SK-N-SH (cell line): ENCODE measurements at regions not wholly inside any gene's neighbourhood (a gene's known extent, or its start where the extent isn't known, plus 50 kb on each side); places are given as distances from the start of the nearest gene placed in this dataset.

Experiments used
- CTCF ChIA-PET: fragments of 300-600, 350-600 bp; formaldehyde crosslinking; extraction: SDS; loops from one replicate; lab custom pipeline; 2021; lab: Yijun Ruan, JAX
- POLR2A ChIA-PET: fragments of 350-600 bp; sonication (Branson Sonifier 250); formaldehyde crosslinking; extraction: SDS; loops from one replicate; lab custom pipeline; 2020; ENCODE audit warnings: antibody characterized with exemption, inconsistent platforms; lab: Yijun Ruan, JAX
- DNase-seq: peaks from one replicate; pipeline ENCODE4 v3.0.0; 2012
- H2AFZ ChIP-seq: fragments of 200-600 bp; sonication (generic); 2 replicates; pipeline ENCODE4 v1.8.1; 2016; ENCODE audit warnings: antibody characterized with exemption, mild to moderate bottlenecking, low read depth
- H3F3A ChIP-seq: fragments of 200-600 bp; sonication (generic); replicated peaks from 2 replicates; pipeline ENCODE3; 2016; ENCODE audit warnings: antibody characterized with exemption, mild to moderate bottlenecking; ENCODE audit not compliant: insufficient read depth
- H3K27ac ChIP-seq, 2 experiments: fragments of 200-500 bp in 1 of 2; fragments of 200-600 bp in 1 of 2; sonication (Bioruptor generic) in 1 of 2; sonication (generic), shearing (Covaris generic) in 1 of 2; 2 replicates each; pipeline versions ENCODE4 v1.5.1 to v1.6.1; 2014 to 2016; ENCODE audit warnings: low read depth in 2 of 2, inconsistent platforms in 1 of 2, low read length in 1 of 2, mild to moderate bottlenecking in 1 of 2, mixed read lengths in 1 of 2
- H3K27me3 ChIP-seq: fragments of 200-600 bp; sonication (generic), shearing (Covaris generic); 2 replicates; pipeline ENCODE4 v1.6.1; 2016; ENCODE audit warnings: mixed run types; ENCODE audit not compliant: insufficient read depth
- H3K36me3 ChIP-seq, 2 experiments: fragments of 200-500 bp in 1 of 2; fragments of 200-600 bp in 1 of 2; sonication (Bioruptor generic) in 1 of 2; sonication (generic) in 1 of 2; replicated peaks in 1 of 2; 2 replicates each; pipeline versions ENCODE3 to v1.5.1; 2014 to 2016; ENCODE audit warnings: low read length in 1 of 2, mild to moderate bottlenecking in 1 of 2; ENCODE audit not compliant: insufficient read depth in 2 of 2, control insufficient read depth in 1 of 2
- H3K4me1 ChIP-seq, 2 experiments: fragments of 200-500 bp in 1 of 2; fragments of 200-600 bp in 1 of 2; sonication (Bioruptor generic) in 1 of 2; sonication (generic), shearing (Covaris generic) in 1 of 2; 2 replicates each; pipeline versions ENCODE4 v1.5.1 to v1.6.1; 2014 to 2016; ENCODE audit warnings: low read depth in 1 of 2, low read length in 1 of 2, mixed run types in 1 of 2; ENCODE audit not compliant: insufficient read depth in 2 of 2, control insufficient read depth in 1 of 2
- H3K4me2 ChIP-seq: fragments of 200-600 bp; sonication (generic), shearing (Covaris generic); 2 replicates; pipeline ENCODE4 v1.6.1; 2017; ENCODE audit warnings: mixed run types
- H3K4me3 ChIP-seq, 2 experiments: fragments of 200-500 bp in 1 of 2; fragments of 200-600 bp in 1 of 2; sonication (Bioruptor generic) in 1 of 2; sonication (generic), shearing (Covaris generic) in 1 of 2; 2 replicates each; pipeline versions ENCODE4 v1.5.1 to v1.8.1; 2014 to 2016; ENCODE audit warnings: low read depth in 2 of 2, inconsistent platforms in 1 of 2, low read length in 1 of 2, mild to moderate bottlenecking in 1 of 2, mixed read lengths in 1 of 2, moderate library complexity in 1 of 2
- H3K79me2 ChIP-seq: fragments of 200-600 bp; sonication (generic); 2 replicates; pipeline ENCODE4 v1.8.1; 2017; ENCODE audit warnings: mild to moderate bottlenecking; ENCODE audit not compliant: insufficient read depth
- H3K9ac ChIP-seq: fragments of 200-600 bp; sonication (generic); 2 replicates; pipeline ENCODE4 v1.6.1; 2017; ENCODE audit warnings: mixed run types
- H3K9me2 ChIP-seq: fragments of 200-600 bp; sonication (generic); 2 replicates; pipeline ENCODE4 v1.6.1; 2017; ENCODE audit warnings: mixed run types
- H3K9me3 ChIP-seq: fragments of 200-600 bp; sonication (generic); 2 replicates; pipeline ENCODE4 v1.6.1; 2017; ENCODE audit warnings: mixed run types, mild to moderate bottlenecking, moderate library complexity
- H4K20me1 ChIP-seq: fragments of 200-600 bp; sonication (generic); 2 replicates; pipeline ENCODE4 v1.6.1; 2017; ENCODE audit warnings: mild to moderate bottlenecking, mixed run types; ENCODE audit not compliant: insufficient read depth
- ELF1 ChIP-seq: IDR thresholded peaks from 2 replicates; pipeline ENCODE4 v1.4.0; 2012
- EP300 ChIP-seq, 2 experiments: IDR thresholded peaks; 2 replicates each; pipeline versions ENCODE4 v1.4.0 to v1.6.1; 2012; ENCODE audit warnings: borderline replicate concordance in 1 of 2, low read depth in 1 of 2, low read length in 1 of 2
- FOXJ3 ChIP-seq: sonication (generic); formaldehyde crosslinking; IDR thresholded peaks from 2 replicates; pipeline ENCODE4 v1.5.1; 2020; ENCODE audit warnings: mild to moderate bottlenecking, missing genetic modification reagents
- FOXM1 ChIP-seq: IDR thresholded peaks from 2 replicates; pipeline ENCODE4 v1.4.0; 2012; ENCODE audit warnings: low read depth, mild to moderate bottlenecking
- GABPA ChIP-seq: IDR thresholded peaks from 2 replicates; pipeline ENCODE4 v1.4.0; 2012; ENCODE audit warnings: low read depth, mild to moderate bottlenecking
- GATA2 ChIP-seq: sonication (generic); formaldehyde crosslinking; IDR thresholded peaks from 2 replicates; pipeline ENCODE4 v1.5.0; 2020; ENCODE audit warnings: mild to moderate bottlenecking, missing genetic modification reagents
- JUND ChIP-seq: IDR thresholded peaks from 2 replicates; pipeline ENCODE4 v1.4.0; 2012
- MAX ChIP-seq: IDR thresholded peaks from 2 replicates; pipeline ENCODE4 v1.4.0; 2012; ENCODE audit warnings: low read depth
- MXI1 ChIP-seq: IDR thresholded peaks from 2 replicates; pipeline ENCODE4 v1.6.1; 2012; ENCODE audit warnings: mild to moderate bottlenecking, low read depth, low read length, improper control_type of control experiment
- NRF1 ChIP-seq: IDR thresholded peaks from 2 replicates; pipeline ENCODE4 v1.6.1; 2012; ENCODE audit warnings: low read depth, mild to moderate bottlenecking, low read length
- POLR2AphosphoS5 ChIP-seq: IDR thresholded peaks from 2 replicates; pipeline ENCODE4 v1.6.1; 2012; ENCODE audit warnings: low read depth, low read length
- REST ChIP-seq: IDR thresholded peaks from 2 replicates; pipeline ENCODE4 v1.6.1; 2012; ENCODE audit warnings: mild to moderate bottlenecking, low read depth, low read length, moderate library complexity
- RFX5 ChIP-seq: IDR thresholded peaks from 2 replicates; pipeline ENCODE4 v1.6.1; 2012; ENCODE audit warnings: mild to moderate bottlenecking, improper control_type of control experiment, low read length
- RXRA ChIP-seq: IDR thresholded peaks from 2 replicates; pipeline ENCODE4 v1.4.0; 2012; ENCODE audit warnings: low read depth, mild to moderate bottlenecking, borderline replicate concordance
- USF1 ChIP-seq: IDR thresholded peaks from 2 replicates; pipeline ENCODE4 v1.4.0; 2012; ENCODE audit warnings: low read depth, borderline replicate concordance
- USF2 ChIP-seq: fragments of 150-350 bp; IDR thresholded peaks from 2 replicates; pipeline ENCODE4 v1.6.1; 2017; ENCODE audit warnings: antibody characterized with exemption, low read length, low read depth, borderline replicate concordance
- ZBTB33 ChIP-seq: IDR thresholded peaks from 2 replicates; pipeline ENCODE4 v1.4.0; 2012; ENCODE audit warnings: low read depth, borderline replicate concordance
- WGBS: methylation state at CpG from one replicate; pipeline ENCODE4 v1.1.6; 2017; ENCODE audit warnings: low lambda C conversion rate; 5-methylcytosine and 5-hydroxymethylcytosine counted together

GRCh38 chr7:16348251-16348650 is 73.1 kb downstream of the CRPPA start:
- ChIA-PET CTCF (interaction anchor here (0.8 to 2.3 kb wide), 5 partner anchors 9 to 54 kb away, joined by 3 to 7 read pairs (median 3); no protein-coding TSS in a partner anchor), POLR2A (no interaction called here)
- Histone ChIP-seq H3F3A (no peaks in the 10 kb centered on the region), H3K27ac (peak overlapping the region in 1 of 2 experiments; percentile 61; a peak in 1 of 4 replicates), H3K9me3 (no peaks in the 10 kb centered on the region), H2AFZ (no peak overlapping the region), H4K20me1 (no peaks in the 10 kb centered on the region), H3K27me3 (no peaks in the 10 kb centered on the region), H3K4me1 (peaks cover 0 to 7% of the 10 kb centered on the region in 2 experiments; a peak in 2 of 4 replicates), H3K4me3 (no peak overlapping the region), H3K9me2 (no peaks in the 10 kb centered on the region), H3K79me2 (no peaks in the 10 kb centered on the region), H3K4me2 (no peak overlapping the region), H3K36me3 (no peaks in the 10 kb centered on the region), H3K9ac (no peak overlapping the region)
- no peak for DNase-seq
- 23% methylated on average over 4 of the region's 4 CpGs for WGBS
- TF ChIP-seq POLR2AphosphoS5 = no peak
- no peak for TF ChIP-seq MXI1
- no peak for TF ChIP-seq USF1
- no peak for TF ChIP-seq NRF1
- no peak for TF ChIP-seq ZBTB33
- no peak for TF ChIP-seq GATA2 (CRISPR knock-in tag)
- no peak for TF ChIP-seq GABPA
- TF ChIP-seq ELF1 = no peak
- TF ChIP-seq FOXJ3 = no peak
- TF ChIP-seq RFX5 = no peak
- no peak for TF ChIP-seq RXRA
- no peak for TF ChIP-seq EP300 (IDR thresholded peaks at IDR 0.05; ENCODE audit: borderline replicate concordance in 1 of 2, low read depth in 1 of 2, low read length in 1 of 2)
- TF ChIP-seq JUND = no peak
- TF ChIP-seq FOXM1 = no peak

- WGBS = 13% methylated on average over 1 of the region's 1 CpG
- TF ChIP-seq MXI1 = no peak
- TF ChIP-seq EP300 (IDR thresholded peaks at IDR 0.05; ENCODE audit: borderline replicate concordance in 1 of 2, low read depth in 1 of 2, low read length in 1 of 2) = no peak
- no peak for TF ChIP-seq USF2
- no peak for TF ChIP-seq USF1
- TF ChIP-seq ZBTB33 = no peak
- no peak for TF ChIP-seq MAX
- no peak for TF ChIP-seq REST
Measured at GRCh38 chr7:16347827-16348192, 73.5 kb downstream of the CRPPA start.

More at GRCh38 chr7:16347827-16348192, 73.5 kb downstream of the CRPPA start:
- ChIA-PET POLR2A (no interaction called here), CTCF (interaction anchor here (0.8 to 2.3 kb wide), 5 partner anchors 9 to 54 kb away, joined by 3 to 7 read pairs (median 3); no protein-coding TSS in a partner anchor)
- no peaks in the 10 kb centered on the region for H3K36me3 ChIP-seq
- no peaks in the 10 kb centered on the region for H3K27me3 ChIP-seq
- H3F3A ChIP-seq = no peaks in the 10 kb centered on the region
- H2AFZ ChIP-seq = no peak overlapping the region
- H4K20me1 ChIP-seq = no peaks in the 10 kb centered on the region
- no peaks in the 10 kb centered on the region for H3K79me2 ChIP-seq
- H3K4me2 ChIP-seq = no peak overlapping the region
- no peak for DNase-seq
- no peak overlapping the region for H3K4me3 ChIP-seq
- H3K27ac ChIP-seq = peak overlapping the region in 1 of 2 experiments; percentile 62; a peak in 1 of 4 replicates
- peaks cover 0 to 7% of the 10 kb centered on the region in 2 experiments; a peak in 2 of 4 replicates for H3K4me1 ChIP-seq
- H3K9ac ChIP-seq = no peak overlapping the region
- no peaks in the 10 kb centered on the region for H3K9me2 ChIP-seq
- H3K9me3 ChIP-seq = no peaks in the 10 kb centered on the region
